MM.1S (cell line): ENCODE measurements at regions not wholly inside any gene's neighbourhood (a gene's known extent, or its start where the extent isn't known, plus 50 kb on each side); places are given as distances from the start of the nearest gene placed in this dataset.

Experiments used
- DNase-seq: peaks from one replicate; pipeline ENCODE4 v3.0.0-alpha.2; 2015
- H2AFZ ChIP-seq: fragments of 300-600 bp; sonication (generic); 2 replicates; pipeline ENCODE4 v1.6.0; 2016; ENCODE audit warnings: antibody characterized with exemption, low read length
- H3F3A ChIP-seq: fragments of 300-600 bp; sonication (generic); 2 replicates; pipeline ENCODE4 v1.6.1; 2016; ENCODE audit warnings: mild to moderate bottlenecking, antibody characterized with exemption, low read length, moderate library complexity, mixed read lengths; ENCODE audit not compliant: insufficient read depth
- H3K27ac ChIP-seq: fragments of 300-600 bp; sonication (generic); 2 replicates; pipeline ENCODE4 v1.5.1; 2016; ENCODE audit warnings: mild to moderate bottlenecking, low read length
- H3K27me3 ChIP-seq: fragments of 300-600 bp; sonication (generic); replicated peaks from 2 replicates; pipeline ENCODE4 v1.6.0; 2016; ENCODE audit warnings: low read length; ENCODE audit not compliant: insufficient read depth
- H3K36me3 ChIP-seq: fragments of 300-600 bp; sonication (generic); replicated peaks from 2 replicates; pipeline ENCODE4 v1.6.1; 2016; ENCODE audit warnings: mild to moderate bottlenecking, low read length, mixed read lengths; ENCODE audit not compliant: insufficient read depth
- H3K4me1 ChIP-seq: fragments of 300-600 bp; sonication (generic); 2 replicates; pipeline ENCODE4 v1.6.1; 2016; ENCODE audit warnings: low read length, mixed read lengths
- H3K4me2 ChIP-seq: fragments of 300-600 bp; sonication (generic); 2 replicates; pipeline ENCODE4 v1.6.0; 2016; ENCODE audit warnings: low read depth, low read length
- H3K4me3 ChIP-seq: fragments of 300-600 bp; sonication (generic); 2 replicates; pipeline ENCODE4 v1.5.1; 2016; ENCODE audit warnings: low read length, mixed read lengths
- H3K79me2 ChIP-seq: fragments of 300-600 bp; sonication (generic); 2 replicates; pipeline ENCODE4 v1.6.1; 2016; ENCODE audit warnings: mixed run types, low read length, mixed read lengths
- H3K9ac ChIP-seq: fragments of 300-600 bp; sonication (generic); 2 replicates; pipeline ENCODE4 v1.6.1; 2016; ENCODE audit warnings: low read length, mixed read lengths
- H3K9me2 ChIP-seq: fragments of 300-600 bp; sonication (generic); replicated peaks from 2 replicates; pipeline ENCODE4 v1.6.1; 2016; ENCODE audit warnings: mild to moderate bottlenecking, low read length, mixed read lengths; ENCODE audit not compliant: insufficient read depth
- H3K9me3 ChIP-seq: fragments of 300-600 bp; sonication (generic); replicated peaks from 2 replicates; pipeline ENCODE4 v1.6.1; 2016; ENCODE audit warnings: mild to moderate bottlenecking, low read length, mixed read lengths; ENCODE audit not compliant: insufficient read depth
- H4K20me1 ChIP-seq: fragments of 300-600 bp; sonication (generic); 2 replicates; pipeline ENCODE4 v1.6.1; 2016; ENCODE audit warnings: mild to moderate bottlenecking, low read length, moderate library complexity, mixed read lengths; ENCODE audit not compliant: insufficient read depth
- EZH2 ChIP-seq: fragments of 300-600 bp; sonication (generic); optimal IDR thresholded peaks from 2 replicates; pipeline ENCODE3; 2017; ENCODE audit warnings: low read depth, mild to moderate bottlenecking, antibody characterized with exemption, low read length, mixed read lengths
- EZH2phosphoT487 ChIP-seq: fragments of 300-600 bp; sonication (generic); IDR thresholded peaks from 2 replicates; pipeline ENCODE4 v1.6.1; 2018; ENCODE audit warnings: antibody characterized with exemption, low read length
- TF ChIP-seq, protein P1 (sequence below): fragments of 300-600 bp; sonication (generic); IDR thresholded peaks from 2 replicates; pipeline ENCODE4 v1.5.1; 2016; ENCODE audit warnings: antibody characterized with exemption, low read length, mixed read lengths

DNA sequence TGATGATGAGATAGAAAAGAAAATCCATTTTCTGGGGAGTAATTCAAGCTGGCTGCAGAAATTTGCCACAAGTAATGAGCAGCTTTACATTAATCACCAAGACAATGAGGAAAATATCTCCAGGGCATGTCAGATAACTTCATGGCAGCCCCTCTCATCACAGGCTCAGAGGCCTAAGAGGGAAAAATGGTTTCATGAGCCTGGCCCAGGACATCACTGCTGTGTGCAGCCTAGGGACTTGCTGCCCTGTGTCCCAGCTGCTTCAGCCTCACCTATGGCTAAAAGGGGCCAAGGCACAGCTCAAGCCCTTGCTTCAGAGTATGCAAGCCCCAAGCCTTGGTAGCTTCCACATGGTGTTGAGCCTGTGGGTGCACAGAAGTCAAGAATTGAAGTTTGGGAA lies 161.7 kb downstream of the OPA1 start:
- Histone ChIP-seq H3K27ac (no peak overlapping the region), H3K4me1 (no peaks in the 10 kb centered on the region), H4K20me1 (no peaks in the 10 kb centered on the region), H3K27me3 (no peaks in the 10 kb centered on the region), H3K36me3 (no peaks in the 10 kb centered on the region), H2AFZ (no peak overlapping the region), H3K4me2 (no peak overlapping the region), H3F3A (no peaks in the 10 kb centered on the region), H3K4me3 (no peak overlapping the region), H3K79me2 (no peaks in the 10 kb centered on the region), H3K9ac (no peak overlapping the region), H3K9me3 (no peaks in the 10 kb centered on the region), H3K9me2 (no peaks in the 10 kb centered on the region)
- TF ChIP-seq EZH2 (no peak), EZH2phosphoT487 (no peak)
- TF ChIP-seq, protein P1, sequence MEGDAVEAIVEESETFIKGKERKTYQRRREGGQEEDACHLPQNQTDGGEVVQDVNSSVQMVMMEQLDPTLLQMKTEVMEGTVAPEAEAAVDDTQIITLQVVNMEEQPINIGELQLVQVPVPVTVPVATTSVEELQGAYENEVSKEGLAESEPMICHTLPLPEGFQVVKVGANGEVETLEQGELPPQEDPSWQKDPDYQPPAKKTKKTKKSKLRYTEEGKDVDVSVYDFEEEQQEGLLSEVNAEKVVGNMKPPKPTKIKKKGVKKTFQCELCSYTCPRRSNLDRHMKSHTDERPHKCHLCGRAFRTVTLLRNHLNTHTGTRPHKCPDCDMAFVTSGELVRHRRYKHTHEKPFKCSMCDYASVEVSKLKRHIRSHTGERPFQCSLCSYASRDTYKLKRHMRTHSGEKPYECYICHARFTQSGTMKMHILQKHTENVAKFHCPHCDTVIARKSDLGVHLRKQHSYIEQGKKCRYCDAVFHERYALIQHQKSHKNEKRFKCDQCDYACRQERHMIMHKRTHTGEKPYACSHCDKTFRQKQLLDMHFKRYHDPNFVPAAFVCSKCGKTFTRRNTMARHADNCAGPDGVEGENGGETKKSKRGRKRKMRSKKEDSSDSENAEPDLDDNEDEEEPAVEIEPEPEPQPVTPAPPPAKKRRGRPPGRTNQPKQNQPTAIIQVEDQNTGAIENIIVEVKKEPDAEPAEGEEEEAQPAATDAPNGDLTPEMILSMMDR, result no peak
- no peak for DNase-seq

DNA sequence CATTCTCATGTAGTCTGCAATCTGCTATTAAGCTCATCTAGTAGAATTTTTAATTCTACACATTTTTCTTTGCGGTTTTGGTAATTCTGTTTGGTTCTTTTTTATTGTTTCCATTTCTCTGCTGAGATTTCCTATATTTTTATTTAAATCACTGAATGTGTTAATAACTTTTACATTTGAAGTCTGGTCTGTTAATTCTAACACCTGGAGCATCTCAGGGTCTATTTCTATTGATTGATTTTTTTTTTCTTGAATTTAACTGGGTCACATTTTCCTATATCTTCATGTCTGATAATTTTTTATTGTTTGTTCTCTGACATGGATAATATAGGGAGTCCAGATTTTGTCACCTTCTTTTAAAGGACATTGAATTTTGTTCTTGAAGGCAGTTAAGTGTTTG lies 163.5 kb downstream of the OPA1 start:
- Histone ChIP-seq H3K4me2 (no peak overlapping the region), H3K4me1 (no peaks in the 10 kb centered on the region), H3K9ac (no peak overlapping the region), H3K9me2 (no peaks in the 10 kb centered on the region), H2AFZ (no peak overlapping the region), H4K20me1 (no peaks in the 10 kb centered on the region), H3K79me2 (no peaks in the 10 kb centered on the region), H3K36me3 (no peaks in the 10 kb centered on the region), H3K27ac (no peak overlapping the region), H3F3A (no peaks in the 10 kb centered on the region), H3K27me3 (no peaks in the 10 kb centered on the region), H3K4me3 (no peak overlapping the region), H3K9me3 (no peaks in the 10 kb centered on the region)
- no peak for DNase-seq
- TF ChIP-seq EZH2 (no peak), EZH2phosphoT487 (no peak)
- TF ChIP-seq, protein P1, result no peak

DNA sequence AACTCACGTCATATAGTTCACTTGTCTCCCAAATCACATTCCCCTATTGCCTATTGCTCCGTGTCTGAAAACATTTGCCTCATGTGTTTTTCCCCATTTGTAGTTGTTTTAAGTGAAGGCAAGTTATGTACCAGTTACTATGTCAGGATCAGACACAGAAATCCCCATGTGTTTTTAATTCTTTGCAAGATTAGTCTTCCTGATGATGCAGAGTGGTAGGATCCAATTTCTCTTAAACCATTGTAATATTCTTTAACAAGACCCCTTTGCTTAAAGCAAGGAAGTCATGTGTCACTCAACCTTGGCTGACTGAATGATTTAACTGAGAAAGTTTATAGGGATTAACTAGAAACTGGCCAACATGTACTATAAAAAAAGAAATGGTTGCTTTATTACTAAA lies 164.4 kb downstream of the OPA1 start:
- Histone ChIP-seq H3K9me2 (no peaks in the 10 kb centered on the region), H3K36me3 (no peaks in the 10 kb centered on the region)

DNA sequence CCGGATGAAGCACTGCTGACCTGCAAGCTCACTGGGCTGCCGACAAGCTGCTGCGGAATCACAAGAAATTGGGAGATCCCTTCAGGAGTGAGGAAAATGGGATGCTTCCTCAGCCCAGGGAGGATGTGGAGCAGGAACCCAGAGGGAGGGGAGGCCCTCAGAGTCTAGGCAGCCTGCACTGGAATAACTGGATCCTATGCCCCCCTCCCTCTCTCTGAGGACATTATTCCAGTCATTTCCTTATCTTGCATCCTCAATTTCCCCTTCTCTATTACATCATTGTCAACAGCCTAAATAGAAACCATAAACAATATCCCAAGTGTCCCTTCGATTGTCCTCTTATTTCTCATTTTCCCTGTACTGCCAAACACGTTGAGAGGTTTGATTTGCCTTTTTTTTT lies 169.0 kb downstream of the OPA1 start:
- H3K27me3 ChIP-seq, result no peaks in the 10 kb centered on the region
- no peak for DNase-seq
- no peaks in the 10 kb centered on the region for H3K36me3 ChIP-seq
- no peaks in the 10 kb centered on the region for H3F3A ChIP-seq
- H3K4me2 ChIP-seq, result no peak overlapping the region
- H3K9ac ChIP-seq, result no peak overlapping the region
- no peaks in the 10 kb centered on the region for H3K9me2 ChIP-seq
- H4K20me1 ChIP-seq, result no peaks in the 10 kb centered on the region
- H3K4me1 ChIP-seq, result no peaks in the 10 kb centered on the region
- no peak overlapping the region for H3K27ac ChIP-seq
- H3K79me2 ChIP-seq, result no peaks in the 10 kb centered on the region
- no peaks in the 10 kb centered on the region for H3K9me3 ChIP-seq
- H2AFZ ChIP-seq, result no peak overlapping the region
- TF ChIP-seq, protein P1, result no peak
- TF ChIP-seq EZH2, result no peak
- no peak for TF ChIP-seq EZH2phosphoT487
- H3K4me3 ChIP-seq, result no peak overlapping the region

More for the DNA sequence above, 164.4 kb downstream of the OPA1 start:
- no peaks in the 10 kb centered on the region for H3F3A ChIP-seq
- no peaks in the 10 kb centered on the region for H3K79me2 ChIP-seq
- H3K27ac ChIP-seq, result no peak overlapping the region
- H3K9me3 ChIP-seq, result no peaks in the 10 kb centered on the region
- H3K9ac ChIP-seq, result no peak overlapping the region
- TF ChIP-seq EZH2phosphoT487, result no peak
- TF ChIP-seq EZH2, result no peak
- no peaks in the 10 kb centered on the region for H4K20me1 ChIP-seq
- H3K4me2 ChIP-seq, result no peak overlapping the region
- H3K4me3 ChIP-seq, result no peak overlapping the region
- H2AFZ ChIP-seq, result no peak overlapping the region
- no peaks in the 10 kb centered on the region for H3K27me3 ChIP-seq
- H3K4me1 ChIP-seq, result no peaks in the 10 kb centered on the region
- no peak for DNase-seq
